ENCODE measurements at regions not wholly inside any gene's neighbourhood (a gene's known extent, or its start where the extent isn't known, plus 50 kb on each side); places are given as distances from the start of the nearest gene placed in this dataset.

DNA sequence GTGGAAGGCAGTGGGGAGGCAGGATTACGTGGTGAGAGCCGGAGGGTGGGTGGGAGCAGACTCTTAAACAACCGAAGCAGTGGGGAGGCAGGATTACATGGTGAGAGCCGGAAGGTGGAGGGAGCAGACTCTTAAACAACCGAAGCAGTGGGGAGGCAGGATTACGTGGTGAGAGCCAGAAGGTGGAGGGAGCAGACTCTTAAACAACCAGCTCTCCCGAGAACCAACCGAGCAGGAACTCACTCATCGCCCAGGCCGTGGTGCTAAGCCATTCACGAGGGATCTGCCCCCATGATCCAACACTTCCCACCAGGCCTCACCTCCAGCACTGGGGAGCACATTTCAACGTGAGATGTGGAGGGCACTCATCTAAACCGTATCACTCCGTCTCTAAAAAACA is 87.7 kb downstream of the RTP5 start:
- TF ChIP-seq POLR2AphosphoS5 (IDR thresholded peaks at IDR 0.05; ENCODE audit: low read depth, low read length) (no peak), FOXP2 (optimal IDR thresholded peaks at IDR 0.05; ENCODE audit: borderline replicate concordance, extremely low read depth, extremely low read length, insufficient read depth) (no peak), TAF1 (IDR thresholded peaks at IDR 0.05; ENCODE audit: borderline replicate concordance, insufficient read depth, low read length) (no peak)
